ENCODE measurements at regions not wholly inside any gene's neighbourhood (a gene's known extent, or its start where the extent isn't known, plus 50 kb on each side); places are given as distances from the start of the nearest gene placed in this dataset.

DNA sequence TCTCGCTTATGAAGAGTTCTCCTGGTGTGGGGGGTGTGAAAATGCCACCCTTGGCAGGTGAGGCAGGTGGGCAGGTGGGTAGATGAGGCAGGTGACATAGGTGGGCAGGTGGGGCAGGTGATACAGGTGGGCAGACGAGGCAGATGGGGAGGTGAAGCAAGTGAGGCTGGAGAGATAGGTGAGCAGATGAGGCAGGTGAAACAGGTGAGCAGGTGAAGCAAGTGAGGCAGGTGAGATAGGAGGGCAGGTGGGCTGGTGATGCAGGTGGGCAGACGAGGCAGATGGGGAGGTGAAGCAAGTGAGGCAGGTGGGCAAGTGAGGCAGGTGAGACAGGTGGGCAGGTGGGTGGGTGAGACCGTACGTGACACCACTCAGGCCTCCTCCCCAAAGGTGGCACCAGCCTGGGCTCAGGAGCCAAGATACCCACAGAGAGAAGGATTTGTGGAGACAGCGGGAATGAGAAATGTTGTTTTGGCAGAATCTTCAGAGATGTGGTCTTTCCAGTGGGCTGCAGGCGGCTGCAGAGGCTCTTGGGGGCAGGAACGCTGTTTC is 232.3 kb upstream of the MYT1L start:
- ChIA-PET POLR2A (ENCODE audit: partially characterized antibody) (no interaction called here), CTCF (ENCODE audit: partially characterized antibody) (interaction anchor here (0.6 to 1.2 kb wide), 2 partner anchors 13 to 438 kb away, joined by 3 read pairs; no protein-coding TSS in a partner anchor)
- no peak overlapping the region for H3K14ac ChIP-seq (ENCODE audit: insufficient read length)
- DNase-seq (ENCODE audit: low read depth in 1 of 2, low spot score in 2 of 2) (no peak), FAIRE-seq (no peak)
- H3K9ac ChIP-seq (replicated peaks in 1 of 4; ENCODE audit: extremely low read depth in 1 of 4, low read depth in 3 of 4, low read length in 3 of 4): no peak overlapping the region
- no peak overlapping the region for H3K4ac ChIP-seq (replicated peaks; ENCODE audit: insufficient read length, low read depth, low read length)
- H4K5ac ChIP-seq (ENCODE audit: insufficient read length, low read depth, low read length): no peak overlapping the region
- no peak overlapping the region for H2AK5ac ChIP-seq (ENCODE audit: low read depth, low read length)
- H4K20me1 ChIP-seq (replicated peaks in 1 of 2; ENCODE audit: control insufficient read depth in 1 of 2, insufficient read depth in 2 of 2, low read length in 2 of 2): no peaks in the 10 kb centered on the region
- H3K36me3 ChIP-seq (ENCODE audit: control insufficient read depth in 2 of 4, insufficient read depth in 4 of 4, low read length in 3 of 4): no peaks in the 10 kb centered on the region
- no peak overlapping the region for H2BK120ac ChIP-seq (replicated peaks; ENCODE audit: low read depth, low read length)
- peaks cover 0 to 3% (median 0%) of the 10 kb centered on the region in 4 experiments; a peak in 1 of 7 replicates for H3K4me1 ChIP-seq (replicated peaks in 1 of 4; ENCODE audit: control insufficient read depth in 3 of 4, insufficient read depth in 4 of 4, low read length in 3 of 4)
- H2BK15ac ChIP-seq (ENCODE audit: low read length): no peak overlapping the region
- WGBS, 2 experiments (ENCODE audit: extremely low coverage in 1 of 2, insufficient coverage in 1 of 2, insufficient read length in 1 of 2, insufficient replicate concordance in 2 of 2, low coverage in 1 of 2, low lambda C conversion rate in 2 of 2, missing lambda C conversion rate in 1 of 2): 87% methylated on average over 7 of the region's 8 CpGs; no CpG with 5 or more reads in 1 of the 2 experiments
- H3K23ac ChIP-seq (ENCODE audit: insufficient read length): no peak overlapping the region
- H3K27ac ChIP-seq (ENCODE audit: low read depth, low read length): no peak overlapping the region
- no peak overlapping the region for H4K91ac ChIP-seq (replicated peaks; ENCODE audit: insufficient read length, low read length)
- H3K18ac ChIP-seq (ENCODE audit: extremely low read depth, low read length): no peak overlapping the region
- no peak overlapping the region for H3K4me2 ChIP-seq (ENCODE audit: insufficient read depth in 1 of 2, low read depth in 2 of 2, low read length in 2 of 2)
- H3K4me3 ChIP-seq (ENCODE audit: extremely low read depth in 1 of 4, insufficient read depth in 2 of 4, low read depth in 3 of 4, low read length in 4 of 4): no peak overlapping the region
- H4K8ac ChIP-seq (ENCODE audit: extremely low read depth, insufficient read depth, low read length): no peak overlapping the region
- no peaks in the 10 kb centered on the region for H3K79me1 ChIP-seq (ENCODE audit: low read depth, low read length)
- H2BK5ac ChIP-seq (ENCODE audit: low read depth, low read length): no peak overlapping the region
- H3K23me2 ChIP-seq (ENCODE audit: low read depth, low read length): no peaks in the 10 kb centered on the region; the same call in 1 of the 2 replicates
- peak overlapping the region; percentile 61; the same call in 1 of the 2 replicates for H2BK20ac ChIP-seq (ENCODE audit: low read length)
- H3K56ac ChIP-seq (replicated peaks; ENCODE audit: insufficient read length, low read depth, low read length): no peak overlapping the region
- no peaks in the 10 kb centered on the region for H3K27me3 ChIP-seq (replicated peaks in 1 of 4; ENCODE audit: control insufficient read depth in 3 of 4, extremely low read depth in 1 of 4, insufficient read depth in 3 of 4, low read length in 3 of 4)
- peak overlapping the region; percentile 39; the same call in 1 of the 2 replicates for H2BK12ac ChIP-seq (ENCODE audit: low read depth, low read length)
- no peak overlapping the region for H2AFZ ChIP-seq (ENCODE audit: low read length)
- H3K9me3 ChIP-seq (ENCODE audit: insufficient read depth in 2 of 2, low read depth in 1 of 2, low read length in 1 of 2): no peaks in the 10 kb centered on the region
- no peaks in the 10 kb centered on the region for H3K79me2 ChIP-seq (ENCODE audit: control insufficient read depth in 1 of 2, insufficient read depth in 2 of 2, low read length in 2 of 2)
- TF ChIP-seq RNF2 (IDR thresholded peaks at IDR 0.05; ENCODE audit: borderline replicate concordance, low read depth, low read length, missing control alignments, poor library complexity, severe bottlenecking) (no peak), SRF (IDR thresholded peaks at IDR 0.05; ENCODE audit: low read depth, low read length) (no peak), BACH1 (IDR thresholded peaks at IDR 0.05; ENCODE audit: low read length) (no peak), YY1 (IDR thresholded peaks at IDR 0.05; ENCODE audit: low read depth, low read length) (no peak), KDM1A (IDR thresholded peaks at IDR 0.05; ENCODE audit: borderline replicate concordance, low read length) (no peak), JUN (IDR thresholded peaks at IDR 0.05; ENCODE audit: low read depth, low read length) (no peak), CBX8 (IDR thresholded peaks at IDR 0.05; ENCODE audit: borderline replicate concordance, low read depth, low read length) (no peak), EGR1 (IDR thresholded peaks at IDR 0.05; ENCODE audit: borderline replicate concordance, low read depth, low read length) (no peak), SIRT6 (IDR thresholded peaks at IDR 0.05; ENCODE audit: low read length) (no peak), SIX5 (IDR thresholded peaks at IDR 0.05; ENCODE audit: low read depth, low read length) (no peak), SP4 (IDR thresholded peaks at IDR 0.05; ENCODE audit: low read length) (no peak), NRF1 (IDR thresholded peaks at IDR 0.05; ENCODE audit: low read depth, low read length) (no peak), TAF7 (optimal IDR thresholded peaks at IDR 0.05; ENCODE audit: borderline replicate concordance, low read depth, low read length) (no peak), RBBP5 (IDR thresholded peaks at IDR 0.05; ENCODE audit: borderline replicate concordance, low read depth, low read length) (no peak), TAF1 (IDR thresholded peaks at IDR 0.05; ENCODE audit: low read depth, low read length) (no peak), POU5F1 (IDR thresholded peaks at IDR 0.05; ENCODE audit: low read depth, low read length) (no peak)

Data from H1 (cell line).